Right lobe of liver (tissue), 4 donors: ENCODE measurements at regions not wholly inside any gene's neighbourhood (a gene's known extent, or its start where the extent isn't known, plus 50 kb on each side); places are given as distances from the start of the nearest gene placed in this dataset.

Experiments used
- POLR2A ChIP-seq: fragments of 450-650 bp; IDR thresholded peaks from one replicate; pipeline ENCODE4 v1.6.1; 2017; ENCODE audit warnings: antibody characterized with exemption, mild to moderate bottlenecking
- TF ChIP-seq, protein P1 (sequence below), 4 donors: fragments of 200-600 bp in 3 of 4; fragments of 450-650 bp in 1 of 4; IDR thresholded peaks; one replicate each; pipeline versions ENCODE4 v1.5.1 to v1.8.0; 2016 to 2022; ENCODE audit warnings: antibody characterized with exemption in 4 of 4, mild to moderate bottlenecking in 2 of 4
- donor health status: DM: no; HTN: no; CAD: no.
- donor health status: DM: no; HTN: no; CAD: no.
- donor health status: DM: no; HTN: yes; CAD: no.

DNA sequence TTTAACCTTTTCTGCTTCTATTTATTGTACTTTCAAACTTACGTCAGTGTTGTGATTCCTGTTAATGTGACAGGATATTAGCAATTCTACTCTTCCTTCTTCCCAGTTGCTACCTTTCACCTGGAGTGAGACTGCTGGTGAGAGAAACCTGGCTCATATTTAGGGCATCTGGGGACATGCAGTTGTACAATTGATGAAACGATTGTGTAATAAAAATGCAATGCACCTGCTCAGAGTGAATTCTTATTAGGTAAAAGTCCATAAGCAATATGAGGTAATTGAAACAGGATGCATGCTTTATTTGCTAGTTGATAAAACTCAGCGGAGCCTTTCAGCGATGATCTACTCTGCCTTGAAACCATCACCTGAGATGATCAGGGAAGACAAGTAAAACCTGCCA is 116.1 kb upstream of the FBXO33 start:
- TF ChIP-seq, protein P1, sequence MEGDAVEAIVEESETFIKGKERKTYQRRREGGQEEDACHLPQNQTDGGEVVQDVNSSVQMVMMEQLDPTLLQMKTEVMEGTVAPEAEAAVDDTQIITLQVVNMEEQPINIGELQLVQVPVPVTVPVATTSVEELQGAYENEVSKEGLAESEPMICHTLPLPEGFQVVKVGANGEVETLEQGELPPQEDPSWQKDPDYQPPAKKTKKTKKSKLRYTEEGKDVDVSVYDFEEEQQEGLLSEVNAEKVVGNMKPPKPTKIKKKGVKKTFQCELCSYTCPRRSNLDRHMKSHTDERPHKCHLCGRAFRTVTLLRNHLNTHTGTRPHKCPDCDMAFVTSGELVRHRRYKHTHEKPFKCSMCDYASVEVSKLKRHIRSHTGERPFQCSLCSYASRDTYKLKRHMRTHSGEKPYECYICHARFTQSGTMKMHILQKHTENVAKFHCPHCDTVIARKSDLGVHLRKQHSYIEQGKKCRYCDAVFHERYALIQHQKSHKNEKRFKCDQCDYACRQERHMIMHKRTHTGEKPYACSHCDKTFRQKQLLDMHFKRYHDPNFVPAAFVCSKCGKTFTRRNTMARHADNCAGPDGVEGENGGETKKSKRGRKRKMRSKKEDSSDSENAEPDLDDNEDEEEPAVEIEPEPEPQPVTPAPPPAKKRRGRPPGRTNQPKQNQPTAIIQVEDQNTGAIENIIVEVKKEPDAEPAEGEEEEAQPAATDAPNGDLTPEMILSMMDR (IDR thresholded peaks at IDR 0.05) = no peak
- no peak for TF ChIP-seq POLR2A
